Panc1 (cell line): ENCODE measurements at regions not wholly inside any gene's neighbourhood (a gene's known extent, or its start where the extent isn't known, plus 50 kb on each side); places are given as distances from the start of the nearest gene placed in this dataset.

Experiments used
- ATAC-seq: fragments of 200-7000 bp; cut with Tn5 transposase; 2 replicates; pipeline ENCODE4 v1.9.1; 2020; ENCODE audit warnings: mild to moderate bottlenecking, moderate library complexity
- BruUV-seq: library from RNA; stranded (reverse); fragments of 400-500 nt; replicated peaks from 2 replicates; lab custom pipeline; 2021; lab: Mats Ljungman, UMichigan
- CTCF ChIA-PET: fragments of 300-600 bp; sonication (Branson Sonifier 250); formaldehyde crosslinking; loops from one replicate; lab custom pipeline; 2022; ENCODE audit warnings: antibody characterized with exemption; lab: Charles Lee
- POLR2A ChIA-PET: fragments of 300-600 bp; sonication (Branson Sonifier 250); formaldehyde crosslinking; loops from one replicate; lab custom pipeline; 2022; ENCODE audit warnings: antibody characterized with exemption; lab: Charles Lee
- DNase-seq: peaks from one replicate; pipeline ENCODE4 v3.0.0-alpha.2; 2010; ENCODE audit warnings: low read depth, low spot score
- H3K27ac ChIP-seq: 2 replicates; pipeline ENCODE4 v1.5.1; 2011; ENCODE audit warnings: mild to moderate bottlenecking, low read length, inconsistent platforms
- H3K27me3 ChIP-seq: fragments of 200-500 bp; sonication (Bioruptor generic); 2 replicates; pipeline ENCODE4 v1.6.0; 2014; ENCODE audit warnings: low read length, inconsistent platforms; ENCODE audit not compliant: control insufficient read depth, insufficient read depth
- H3K36me3 ChIP-seq: fragments of 200-500 bp; sonication (Bioruptor generic); 2 replicates; pipeline ENCODE4 v1.5.1; 2014; ENCODE audit warnings: inconsistent platforms, mild to moderate bottlenecking, low read length, moderate library complexity; ENCODE audit not compliant: control insufficient read depth, insufficient read depth
- H3K4me1 ChIP-seq: 2 replicates; pipeline ENCODE4 v1.5.1; 2011; ENCODE audit warnings: inconsistent platforms, mild to moderate bottlenecking, low read length, moderate library complexity; ENCODE audit not compliant: control insufficient read depth, insufficient read depth
- H3K4me3 ChIP-seq, 2 experiments: 2 replicates each; pipeline ENCODE4 v1.5.1; 2011 to 2012; ENCODE audit warnings: low read depth in 2 of 2, low read length in 2 of 2, mild to moderate bottlenecking in 2 of 2, inconsistent platforms in 1 of 2, moderate library complexity in 1 of 2
- H3K9me3 ChIP-seq: fragments of 200-500 bp; sonication (Bioruptor generic); 2 replicates; pipeline ENCODE4 v1.5.1; 2014; ENCODE audit warnings: low read depth, mild to moderate bottlenecking, inconsistent platforms, low read length, moderate library complexity; ENCODE audit not compliant: control insufficient read depth, insufficient read depth
- CTCF ChIP-seq: fragments of 450-650 bp; IDR thresholded peaks from 2 replicates; pipeline ENCODE4 v1.5.1; 2017; ENCODE audit warnings: mild to moderate bottlenecking
- POLR2AphosphoS5 ChIP-seq: IDR thresholded peaks from 2 replicates; pipeline ENCODE4 v1.6.1; 2012; ENCODE audit warnings: mild to moderate bottlenecking, low read depth, low read length, moderate library complexity
- REST ChIP-seq, 2 experiments: IDR thresholded peaks; 2 replicates each; pipeline ENCODE4 v1.6.1; 2011 to 2012; ENCODE audit warnings: low read depth in 2 of 2, control low read depth in 1 of 2, low read length in 1 of 2, mild to moderate bottlenecking in 1 of 2, moderate library complexity in 1 of 2; ENCODE audit not compliant: insufficient read depth in 1 of 2
- SIN3A ChIP-seq: IDR thresholded peaks from 2 replicates; pipeline ENCODE4 v1.6.1; 2012; ENCODE audit warnings: low read depth, mild to moderate bottlenecking, low read length, moderate library complexity, borderline replicate concordance; ENCODE audit not compliant: insufficient read depth
- TCF7L2 ChIP-seq: IDR thresholded peaks from 2 replicates; pipeline ENCODE4 v1.6.1; 2011; ENCODE audit warnings: mild to moderate bottlenecking, low read depth, low read length, inconsistent platforms
- in situ Hi-C: cut with HindIII; loops from 2 replicates; pipeline ENCODE4 v1.10.0; 2016; ENCODE audit warnings: low sequenced_read_pairs, low pct_unique_long_range_greater_than_20kb
- intact Hi-C: fragments of 100-400 bp; cut with micrococcal nuclease; formaldehyde crosslinking; loops from one replicate; pipeline ENCODE4 v1.10.0; 2022; ENCODE audit not compliant: unreplicated experiment

GRCh38 chr22:27259433-27259832, 542.1 kb downstream of the MN1 start:
- intact Hi-C loops (no loop called here), in situ Hi-C loops (no loop called here)
- BruUV-seq, result no TSS peak
- H3K27ac ChIP-seq, result no peak overlapping the region
- TF ChIP-seq TCF7L2 (no peak), SIN3A (no peak), CTCF (no peak), POLR2AphosphoS5 (no peak), REST (IDR thresholded peaks at IDR 0.05; ENCODE audit: insufficient read depth in 1 of 2, low read depth in 2 of 2, low read length in 1 of 2) (no peak)
- no peaks in the 10 kb centered on the region for H3K36me3 ChIP-seq
- ChIA-PET POLR2A (no interaction called here), CTCF (no interaction called here)
- DNase-seq (no peak), ATAC-seq (no peak)
- no peaks in the 10 kb centered on the region for H3K9me3 ChIP-seq
- H3K4me3 ChIP-seq, result no peak overlapping the region
- H3K27me3 ChIP-seq, result no peaks in the 10 kb centered on the region
- no peaks in the 10 kb centered on the region for H3K4me1 ChIP-seq

- Histone ChIP-seq H3K4me3 (no peak overlapping the region), H3K9me3 (no peaks in the 10 kb centered on the region), H3K4me1 (no peaks in the 10 kb centered on the region), H3K36me3 (no peaks in the 10 kb centered on the region), H3K27ac (no peak overlapping the region), H3K27me3 (no peaks in the 10 kb centered on the region)
- TF ChIP-seq REST (IDR thresholded peaks at IDR 0.05; ENCODE audit: insufficient read depth in 1 of 2, low read depth in 2 of 2, low read length in 1 of 2) (no peak), SIN3A (no peak), TCF7L2 (no peak), CTCF (no peak), POLR2AphosphoS5 (no peak)
- in situ Hi-C loops (no loop called here), intact Hi-C loops (no loop called here)
- no peak for DNase-seq
- CTCF ChIA-PET, result no interaction called here
- POLR2A ChIA-PET, result no interaction called here
- ATAC-seq, result no peak
- BruUV-seq, result no TSS peak
These were observed 541.4 kb downstream of the MN1 start for GRCh38 chr22:27260087-27260698.
